Cardiac fibroblast (primary cell): ENCODE measurements at regions not wholly inside any gene's neighbourhood (a gene's known extent, or its start where the extent isn't known, plus 50 kb on each side); places are given as distances from the start of the nearest gene placed in this dataset.

Experiments used
- DNase-seq, 2 donors: peaks; one replicate each; pipeline versions ENCODE4 v3.0.0 to v3.0.0-alpha.2; 2010; ENCODE audit warnings: low read depth in 2 of 2
- H3K4me3 ChIP-seq, 2 donors: replicated peaks in 1 of 2; 1 replicate in 1 of 2; 2 replicates in 1 of 2; pipeline ENCODE4 v1.5.1; 2011; ENCODE audit warnings: low read depth in 2 of 2, low read length in 2 of 2, mild to moderate bottlenecking in 2 of 2, moderate library complexity in 1 of 2
- TF ChIP-seq, protein P1 (sequence below): IDR thresholded peaks from one replicate; pipeline ENCODE4 v1.5.1; 2011; ENCODE audit warnings: low read depth, mild to moderate bottlenecking, low read length, inconsistent platforms

DNA sequence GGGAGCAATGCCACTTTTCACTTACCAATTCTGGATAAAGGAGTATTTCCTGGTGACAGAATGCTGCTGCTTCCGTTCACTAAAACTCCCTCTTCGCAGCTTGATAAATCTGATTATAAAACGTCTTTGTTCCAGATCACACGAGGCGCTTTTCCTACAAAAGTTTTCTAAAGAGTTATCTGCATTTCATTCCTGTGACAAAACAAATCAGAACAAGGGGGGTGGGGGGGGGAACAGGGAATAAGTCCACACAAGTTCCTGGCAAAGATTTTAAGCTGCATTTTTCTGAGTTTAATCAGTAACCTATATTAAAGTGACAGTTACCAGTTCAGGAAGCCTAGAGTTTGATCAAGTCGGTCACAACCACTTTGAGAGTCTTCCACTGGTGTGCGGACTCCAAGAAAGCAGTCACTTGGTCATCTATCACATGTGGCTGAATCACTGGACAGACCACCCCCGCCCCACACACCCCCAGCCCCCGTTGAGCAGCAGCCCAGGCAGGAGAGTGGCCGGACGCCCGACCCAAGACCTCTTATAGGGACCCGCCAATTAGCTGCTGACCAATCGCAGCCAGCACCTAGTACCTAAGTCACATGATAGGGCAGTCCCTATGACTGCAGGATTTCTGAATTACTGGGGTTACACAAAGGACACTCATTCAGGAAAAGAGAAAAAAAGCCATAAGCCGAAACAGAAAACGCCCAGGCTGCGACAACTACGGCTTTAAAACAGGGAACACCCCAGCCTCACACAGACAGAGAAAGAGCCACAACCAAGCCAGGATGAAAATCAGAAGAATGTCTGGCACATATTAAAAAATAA is 569.3 kb upstream of the DIPK2B start:
- peak; percentile 93 to 94 for DNase-seq
- H3K4me3 ChIP-seq: peak overlapping the region; percentile 45 to 58
- TF ChIP-seq, protein P1, sequence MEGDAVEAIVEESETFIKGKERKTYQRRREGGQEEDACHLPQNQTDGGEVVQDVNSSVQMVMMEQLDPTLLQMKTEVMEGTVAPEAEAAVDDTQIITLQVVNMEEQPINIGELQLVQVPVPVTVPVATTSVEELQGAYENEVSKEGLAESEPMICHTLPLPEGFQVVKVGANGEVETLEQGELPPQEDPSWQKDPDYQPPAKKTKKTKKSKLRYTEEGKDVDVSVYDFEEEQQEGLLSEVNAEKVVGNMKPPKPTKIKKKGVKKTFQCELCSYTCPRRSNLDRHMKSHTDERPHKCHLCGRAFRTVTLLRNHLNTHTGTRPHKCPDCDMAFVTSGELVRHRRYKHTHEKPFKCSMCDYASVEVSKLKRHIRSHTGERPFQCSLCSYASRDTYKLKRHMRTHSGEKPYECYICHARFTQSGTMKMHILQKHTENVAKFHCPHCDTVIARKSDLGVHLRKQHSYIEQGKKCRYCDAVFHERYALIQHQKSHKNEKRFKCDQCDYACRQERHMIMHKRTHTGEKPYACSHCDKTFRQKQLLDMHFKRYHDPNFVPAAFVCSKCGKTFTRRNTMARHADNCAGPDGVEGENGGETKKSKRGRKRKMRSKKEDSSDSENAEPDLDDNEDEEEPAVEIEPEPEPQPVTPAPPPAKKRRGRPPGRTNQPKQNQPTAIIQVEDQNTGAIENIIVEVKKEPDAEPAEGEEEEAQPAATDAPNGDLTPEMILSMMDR: no peak

DNA sequence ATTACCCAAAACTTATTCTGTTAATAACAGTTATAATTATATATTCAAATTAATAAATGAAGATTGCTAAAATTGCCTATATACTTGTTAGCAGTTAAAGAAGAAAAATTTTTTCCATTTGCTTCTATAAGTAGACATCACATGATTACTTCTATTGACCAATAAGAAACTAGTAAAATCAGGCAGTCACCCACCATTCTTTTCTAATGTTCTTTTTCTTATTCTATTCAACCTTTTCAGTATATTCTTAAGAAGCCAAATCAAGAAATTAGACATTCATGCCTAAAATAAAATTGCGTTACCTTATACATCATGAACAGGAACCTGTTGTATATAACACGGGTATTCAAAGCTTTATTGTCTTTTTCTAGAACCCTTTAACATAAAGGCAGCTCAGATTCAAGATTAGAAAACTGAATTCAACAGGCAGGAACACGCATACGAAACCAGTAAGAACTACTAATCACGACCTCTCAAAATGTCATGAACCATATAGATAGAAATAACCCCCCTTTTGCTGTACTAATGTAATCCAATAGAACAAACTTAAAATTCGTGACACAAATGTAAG is 568.1 kb upstream of the DIPK2B start:
- TF ChIP-seq, protein P1: no peak
- peak in 1 of 2 donors; percentile 32 for DNase-seq
- peak overlapping the region; percentile 45 to 58 for H3K4me3 ChIP-seq

DNA sequence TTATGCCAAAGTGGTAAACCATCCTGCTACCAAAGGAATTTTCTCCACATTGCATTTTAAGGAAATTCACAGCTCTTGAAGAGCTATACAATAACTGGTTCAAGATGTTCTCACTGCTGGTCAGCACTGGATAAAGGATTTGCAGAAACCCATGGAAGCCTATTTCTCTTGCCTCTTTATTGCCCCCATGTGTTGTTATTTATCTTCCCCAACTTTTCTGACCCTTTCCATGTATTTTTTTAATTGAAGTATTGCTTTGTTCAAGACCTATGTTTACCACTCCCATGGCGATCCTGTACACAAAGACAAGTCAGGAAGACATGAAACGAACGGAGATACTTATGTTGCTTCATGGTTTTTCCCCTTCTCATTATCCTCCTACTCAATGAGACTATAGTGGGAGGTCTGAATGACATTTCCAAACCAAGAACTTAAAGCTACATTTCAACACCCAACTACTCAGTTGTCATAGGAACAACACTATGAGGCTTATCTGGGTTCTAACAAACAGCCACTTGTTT is 566.4 kb upstream of the DIPK2B start:
- TF ChIP-seq, protein P1: no peak
- H3K4me3 ChIP-seq: peak overlapping the region; percentile 45 to 58
- DNase-seq: peak; percentile 68 to 69

DNA sequence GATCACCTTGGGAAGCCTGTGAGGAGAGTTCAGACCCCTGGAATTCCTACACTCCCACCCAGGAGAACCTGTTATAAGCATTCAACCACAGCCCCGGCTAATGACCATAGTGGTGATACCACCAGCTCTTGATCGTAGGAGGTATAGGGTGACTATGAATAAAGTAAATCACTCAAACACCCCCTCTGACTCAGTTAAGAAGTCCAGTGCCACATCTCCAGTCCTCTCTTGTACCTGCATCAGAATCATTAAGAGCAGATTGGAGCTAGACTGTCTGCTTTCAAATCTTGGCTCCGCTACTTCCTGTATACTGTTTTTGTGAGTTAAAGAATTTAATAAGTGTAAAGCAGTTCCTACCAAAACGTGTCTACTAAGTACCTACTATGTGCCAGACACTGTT is 565.1 kb upstream of the DIPK2B start:
- peak in 1 of 2 donors; percentile 22 for DNase-seq
- peak overlapping the region in 1 of 2 donors; percentile 58 for H3K4me3 ChIP-seq
- TF ChIP-seq, protein P1: no peak

DNA sequence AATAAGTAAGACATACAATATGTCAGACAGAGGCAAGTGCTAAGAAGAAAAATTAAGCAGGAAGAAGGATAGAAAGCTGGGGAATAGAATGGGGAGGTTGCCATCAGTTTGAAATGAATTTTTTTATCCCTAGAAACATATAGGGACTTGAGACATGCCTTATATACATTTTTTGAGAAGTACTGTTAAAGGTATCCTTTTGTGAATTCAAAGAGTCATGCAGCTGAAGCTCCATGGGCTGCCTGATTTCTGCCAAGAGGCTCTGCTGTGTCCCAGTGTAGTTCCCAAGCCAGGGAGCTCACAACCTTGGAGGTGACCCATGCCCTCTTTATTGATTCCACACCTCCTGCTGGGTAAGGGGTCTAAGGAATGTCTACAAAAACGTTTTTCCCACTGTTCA is 564.6 kb upstream of the DIPK2B start:
- TF ChIP-seq, protein P1: no peak
- H3K4me3 ChIP-seq: peak overlapping the region in 1 of 2 donors; percentile 58
- peak in 1 of 2 donors; percentile 9 for DNase-seq

DNA sequence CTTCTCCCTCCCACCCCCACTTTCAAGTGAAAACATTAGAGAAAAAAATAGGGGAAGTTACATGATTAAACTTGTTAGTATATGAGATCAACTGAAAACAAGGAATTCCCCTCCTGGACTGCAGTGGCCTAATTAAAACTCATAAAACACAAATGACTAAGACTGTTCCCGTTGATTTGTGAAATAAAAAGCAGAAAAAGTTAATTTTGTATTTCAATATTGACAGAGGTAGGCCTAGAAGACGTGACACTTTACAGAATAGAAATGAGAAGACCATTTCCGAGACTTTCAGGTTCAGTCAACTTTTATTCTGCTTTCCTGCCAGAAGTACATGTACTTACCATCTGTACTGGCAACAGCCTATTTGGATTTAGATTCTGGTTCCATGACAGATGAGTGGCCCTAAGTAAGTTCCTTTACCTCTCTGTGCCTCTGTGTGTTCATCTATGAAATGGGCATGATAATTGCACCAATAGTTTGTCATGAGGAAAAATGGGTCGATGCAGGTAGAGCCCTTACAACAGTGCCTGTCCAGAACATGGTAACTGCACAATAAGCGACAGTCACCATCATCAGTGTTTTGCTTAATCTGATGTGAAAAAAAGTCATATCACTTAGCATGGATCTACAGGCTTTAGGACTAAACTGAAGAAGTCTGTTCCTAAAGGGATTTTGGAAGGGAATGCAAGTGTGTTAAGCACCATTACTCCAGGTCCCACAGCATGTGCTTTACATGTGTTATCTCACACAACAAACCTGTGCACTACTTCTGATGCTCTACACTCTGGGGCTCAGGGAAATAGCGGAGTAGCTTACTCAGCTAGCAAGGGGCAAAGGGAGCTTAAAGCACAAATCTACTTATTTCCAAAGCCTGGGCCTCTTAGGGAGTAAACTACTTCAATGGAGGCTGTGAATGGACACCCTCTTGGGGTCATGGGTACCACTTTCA is 562.3 kb upstream of the DIPK2B start:
- TF ChIP-seq, protein P1: no peak
- no peak overlapping the region for H3K4me3 ChIP-seq
- peak in 1 of 2 donors; percentile 45 for DNase-seq
